Breast epithelium (tissue), 3 donors: ENCODE measurements at regions not wholly inside any gene's neighbourhood (a gene's known extent, or its start where the extent isn't known, plus 50 kb on each side); places are given as distances from the start of the nearest gene placed in this dataset.

ENCODE experiments used
- CTCF ChIP-seq, 3 donors: fragments of 450-650 bp; IDR thresholded peaks; one replicate each; pipeline ENCODE4 v1.5.1; 2016 to 2017; ENCODE audit warnings: antibody characterized with exemption in 3 of 3, mild to moderate bottlenecking in 3 of 3, moderate library complexity in 3 of 3
- POLR2A ChIP-seq: fragments of 450-650 bp; IDR thresholded peaks from one replicate; pipeline ENCODE4 v1.6.1; 2016; ENCODE audit warnings: antibody characterized with exemption, mild to moderate bottlenecking, moderate library complexity
- POLR2AphosphoS5 ChIP-seq, 3 donors: sonication (generic); formaldehyde crosslinking; IDR thresholded peaks; one replicate each; pipeline ENCODE4 v1.6.1; 2017; ENCODE audit warnings: antibody characterized with exemption in 3 of 3

GRCh38 chr2:226439337-226439736 is 360.3 kb downstream of the IRS1 start:
- TF ChIP-seq POLR2A (no peak), CTCF (IDR thresholded peaks at IDR 0.05) (no peak), POLR2AphosphoS5 (IDR thresholded peaks at IDR 0.05) (no peak)
